ENCODE measurements at regions not wholly inside any gene's neighbourhood (a gene's known extent, or its start where the extent isn't known, plus 50 kb on each side); places are given as distances from the start of the nearest gene placed in this dataset.
"Not testable (repeated sequence)": the region's sequence is repeated elsewhere in the genome, so short reads cannot be mapped to it uniquely, and the experiment has no call there.

DNA sequence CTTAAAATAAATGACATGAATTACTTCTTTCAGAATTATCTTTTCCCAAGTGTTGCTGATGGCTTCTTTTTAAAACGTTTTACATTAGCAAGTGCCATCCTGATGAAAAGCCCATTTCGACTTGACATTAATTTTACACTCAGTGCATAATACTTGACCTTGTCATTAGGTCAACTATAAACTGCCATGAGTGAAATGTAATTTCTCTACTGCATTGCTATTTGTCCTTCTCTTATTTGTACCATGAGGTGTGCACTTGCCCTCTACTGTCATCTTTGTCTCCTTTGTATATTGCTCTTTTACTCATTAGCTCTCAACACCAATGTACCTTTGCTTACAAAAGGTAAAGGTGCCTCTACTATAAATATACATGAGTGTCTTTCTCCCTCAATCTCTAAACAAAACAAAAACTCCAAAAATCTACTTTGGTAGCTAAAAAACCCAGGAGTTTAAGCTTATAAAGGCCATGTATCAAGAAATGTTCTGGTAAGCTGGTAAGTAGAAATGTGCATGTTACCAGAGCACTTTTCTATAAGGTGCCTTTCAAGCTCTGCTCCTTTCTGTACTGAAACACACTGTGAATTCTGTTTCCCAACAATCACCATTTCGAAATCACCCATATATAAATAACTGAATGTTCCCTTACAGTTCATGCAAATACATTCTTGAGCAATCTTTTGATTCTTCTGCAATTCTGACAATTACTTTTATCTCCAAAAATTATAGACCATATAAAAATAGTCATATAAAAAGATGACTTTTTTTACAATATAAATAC, 351.4 kb downstream of the SLITRK5 start:
- no peak for DNase-seq (ENCODE audit: low read depth in 1 of 2, low spot score in 2 of 2)
- Histone ChIP-seq H3K4me1 (replicated peaks) (no peaks in the 10 kb centered on the region), H3K4me3 (no peak overlapping the region), H3K36me3 (no peaks in the 10 kb centered on the region), H3K27ac (no peak overlapping the region), H3K27me3 (replicated peaks) (no peaks in the 10 kb centered on the region), H3K9me3 (replicated peaks) (no peaks in the 10 kb centered on the region; the same call in 1 of the 2 replicates)

DNA sequence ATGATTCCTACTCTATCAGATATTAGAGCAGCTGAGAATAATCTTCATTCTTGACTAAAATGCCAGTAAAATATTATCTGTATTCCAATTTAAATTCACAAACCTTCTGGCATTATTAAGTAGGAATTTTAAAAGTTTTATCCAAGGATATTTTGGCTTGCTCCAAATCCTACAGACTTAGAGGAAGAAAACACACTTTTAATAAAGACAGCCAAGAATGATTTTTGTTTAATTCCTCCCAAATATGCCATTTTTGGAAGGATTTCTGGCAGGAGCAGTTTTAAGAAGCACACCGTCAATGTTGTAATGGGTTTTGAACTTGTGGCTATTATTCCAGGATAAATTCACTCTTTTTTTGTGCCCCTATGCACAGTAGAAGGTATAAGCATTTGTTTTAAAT, 355.1 kb downstream of the SLITRK5 start:
- Histone ChIP-seq H3K9me3 (replicated peaks) (no peaks in the 10 kb centered on the region), H3K27ac (no peak overlapping the region), H3K27me3 (replicated peaks) (no peaks in the 10 kb centered on the region), H3K36me3 (no peaks in the 10 kb centered on the region), H3K4me1 (replicated peaks) (no peaks in the 10 kb centered on the region), H3K4me3 (no peak overlapping the region)
- no peak for DNase-seq (ENCODE audit: low read depth in 1 of 2, low spot score in 2 of 2)

DNA sequence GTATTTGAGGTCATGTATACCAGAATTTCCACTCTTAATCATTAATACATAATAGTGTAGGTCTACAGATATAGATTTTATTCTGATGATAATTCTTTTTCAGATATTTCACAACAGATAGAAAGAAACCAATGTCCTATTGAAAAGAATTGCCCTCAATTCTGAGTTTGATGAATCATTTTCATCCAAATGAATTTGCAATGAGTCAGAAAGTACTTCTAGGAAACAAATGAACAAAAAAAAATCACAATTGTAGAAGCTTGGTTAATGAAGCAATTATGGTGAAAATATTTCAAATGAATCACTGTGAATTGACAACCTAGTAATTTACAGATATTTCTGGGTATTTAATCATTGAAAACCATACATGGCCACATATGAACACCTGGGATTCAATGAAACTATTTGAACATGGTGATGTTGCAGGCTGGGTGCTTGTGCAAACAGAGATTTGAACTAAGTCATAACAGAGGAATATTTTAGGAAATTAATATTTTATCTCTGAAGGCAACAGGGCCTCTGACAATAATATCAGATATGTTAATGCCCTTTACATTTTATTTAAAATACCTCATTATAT, 360.9 kb downstream of the SLITRK5 start:
- Histone ChIP-seq H3K27me3 (replicated peaks) (no peaks in the 10 kb centered on the region), H3K9me3 (replicated peaks) (no peaks in the 10 kb centered on the region), H3K27ac (no peak overlapping the region), H3K4me3 (no peak overlapping the region), H3K4me1 (replicated peaks) (no peaks in the 10 kb centered on the region), H3K36me3 (no peaks in the 10 kb centered on the region)
- DNase-seq (ENCODE audit: low read depth in 1 of 2, low spot score in 2 of 2) = no peak

DNA sequence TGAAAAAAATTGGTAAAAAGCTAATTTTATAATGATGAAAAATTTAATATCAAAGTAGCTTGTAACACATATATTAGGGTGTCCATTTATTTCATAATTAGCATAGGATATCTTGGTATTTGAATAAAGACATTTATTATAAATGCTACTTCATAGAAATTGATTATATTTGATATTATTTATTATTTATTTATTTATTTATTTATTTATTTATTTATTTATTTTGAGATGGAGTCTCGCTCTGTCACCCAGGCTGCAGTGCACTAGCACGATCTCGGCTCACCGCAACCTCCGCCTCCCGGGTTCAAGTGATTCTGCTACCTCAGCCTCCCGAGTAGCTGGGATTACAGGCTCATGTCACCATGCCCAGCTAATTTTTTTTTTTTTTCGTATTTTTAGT, 365.0 kb downstream of the SLITRK5 start:
- DNase-seq (ENCODE audit: low read depth in 1 of 2, low spot score in 2 of 2); H3K9me3 ChIP-seq (replicated peaks); H3K4me1 ChIP-seq (replicated peaks); H3K36me3 ChIP-seq; H3K27me3 ChIP-seq (replicated peaks); H3K4me3 ChIP-seq; H3K27ac ChIP-seq: not testable (repeated sequence)

DNA sequence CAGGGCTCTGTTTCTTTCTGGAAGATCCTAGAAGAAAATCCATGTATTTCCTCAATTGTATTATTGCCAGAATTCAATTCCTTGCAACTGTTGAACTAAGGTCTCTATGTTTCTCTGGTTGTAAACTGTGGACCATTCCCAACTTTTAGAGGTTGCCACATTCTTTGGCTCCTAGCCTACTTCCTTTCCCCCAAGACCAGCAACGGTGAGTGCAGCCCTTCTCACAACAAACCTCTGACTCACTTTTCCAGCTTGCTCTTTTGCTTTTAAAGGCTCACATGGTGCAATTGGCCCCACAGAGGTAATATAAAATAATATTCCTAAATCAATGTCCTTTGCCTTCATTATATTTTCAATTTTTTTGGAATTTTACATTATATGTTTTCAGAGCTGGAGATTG, 371.3 kb downstream of the SLITRK5 start:
- H3K36me3 ChIP-seq = no peaks in the 10 kb centered on the region
- H3K9me3 ChIP-seq (replicated peaks) = no peaks in the 10 kb centered on the region; the same call in 1 of the 2 replicates
- no peak for DNase-seq (ENCODE audit: low read depth in 1 of 2, low spot score in 2 of 2)
- no peaks in the 10 kb centered on the region for H3K4me1 ChIP-seq (replicated peaks)
- H3K4me3 ChIP-seq = no peak overlapping the region
- H3K27ac ChIP-seq = no peak overlapping the region
- H3K27me3 ChIP-seq (replicated peaks) = no peaks in the 10 kb centered on the region

DNA sequence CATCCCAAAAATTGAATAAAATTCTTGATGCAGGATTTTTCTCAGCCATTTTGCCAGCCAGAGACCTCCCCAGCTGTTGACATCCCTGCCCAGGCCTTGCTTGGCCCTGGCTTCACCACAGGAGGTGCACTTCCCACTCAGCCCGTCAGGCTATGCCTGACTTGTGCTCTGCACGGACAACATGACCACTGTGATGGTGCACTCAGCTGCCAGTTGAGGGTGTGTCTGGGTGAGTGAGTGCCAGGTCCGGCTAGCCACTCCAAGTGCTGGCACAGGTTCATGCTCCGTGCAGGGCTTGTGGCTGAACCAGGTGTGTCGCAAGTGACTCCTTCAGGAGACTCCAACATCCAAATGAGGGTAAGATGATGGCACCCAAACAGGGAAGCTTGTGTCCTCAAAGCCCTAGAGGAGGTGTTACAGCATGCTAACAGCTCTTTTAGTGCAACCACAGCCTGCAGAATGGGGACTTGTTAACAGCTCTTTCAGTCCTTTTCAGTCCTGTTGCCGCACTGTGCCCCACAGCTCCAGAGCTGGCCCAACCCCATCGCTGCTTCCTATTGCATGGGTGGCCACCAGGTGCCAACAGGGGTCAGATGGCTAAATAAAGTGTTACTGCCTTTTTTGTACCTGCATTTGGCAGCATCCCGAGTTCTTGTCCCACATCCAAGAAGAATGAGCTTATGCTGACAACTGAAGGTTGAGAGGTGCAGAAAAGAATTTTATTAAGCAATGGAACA, 380.7 kb downstream of the SLITRK5 start:
- H3K27ac ChIP-seq = no peak overlapping the region
- H3K4me1 ChIP-seq (replicated peaks) = no peaks in the 10 kb centered on the region
- H3K4me3 ChIP-seq = no peak overlapping the region
- H3K9me3 ChIP-seq (replicated peaks) = 0 out of 2 replicates have a peak, but pooled peaks cover 3% of the 10 kb centered on the region
- no peaks in the 10 kb centered on the region for H3K36me3 ChIP-seq
- no peak for DNase-seq (ENCODE audit: low read depth in 1 of 2, low spot score in 2 of 2)
- no peaks in the 10 kb centered on the region for H3K27me3 ChIP-seq (replicated peaks)

DNA sequence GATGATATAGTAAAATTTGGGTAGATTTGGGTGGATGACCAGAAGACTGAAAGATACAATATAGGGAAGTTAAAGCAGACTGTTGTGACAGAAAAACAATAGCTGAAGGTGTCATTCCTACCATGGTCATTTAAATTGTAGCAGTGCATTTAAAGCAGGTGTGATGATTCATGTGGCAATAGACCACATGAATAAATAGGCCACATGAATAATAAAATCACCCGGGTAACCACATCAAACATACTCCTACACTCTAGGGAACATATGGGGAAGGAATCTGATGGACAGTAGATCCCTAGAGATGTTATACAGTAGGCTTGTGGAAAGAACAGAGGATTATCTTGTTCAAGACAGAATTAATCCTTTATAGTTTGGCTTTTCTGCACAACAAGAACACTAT, 392.6 kb downstream of the SLITRK5 start:
- no peaks in the 10 kb centered on the region for H3K27me3 ChIP-seq (replicated peaks)
- H3K4me1 ChIP-seq (replicated peaks) = no peaks in the 10 kb centered on the region
- peaks cover 3% of the 10 kb centered on the region for H3K9me3 ChIP-seq (replicated peaks)
- no peak for DNase-seq (ENCODE audit: low read depth in 1 of 2, low spot score in 2 of 2)
- H3K36me3 ChIP-seq = no peaks in the 10 kb centered on the region
- H3K4me3 ChIP-seq = no peak overlapping the region
- no peak overlapping the region for H3K27ac ChIP-seq

DNA sequence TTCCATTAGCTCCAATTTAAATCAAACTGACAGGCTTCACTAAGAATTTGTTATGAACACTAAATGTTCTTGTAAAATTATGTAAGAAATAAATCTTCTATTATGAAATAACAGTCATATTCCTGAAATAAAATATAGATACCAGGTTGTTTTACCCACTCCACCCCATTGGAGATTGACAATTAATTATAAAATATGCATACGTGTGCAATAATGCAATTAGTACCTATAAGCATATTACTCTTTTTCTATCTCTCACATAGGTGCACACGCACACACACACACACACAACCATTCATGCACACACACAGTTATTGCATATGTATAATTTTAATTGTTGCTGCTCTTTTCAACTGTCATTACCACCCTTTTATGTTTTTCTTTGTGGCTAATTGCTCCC, 395.7 kb downstream of the SLITRK5 start:
- no peak overlapping the region for H3K27ac ChIP-seq
- H3K36me3 ChIP-seq = no peaks in the 10 kb centered on the region
- no peaks in the 10 kb centered on the region for H3K27me3 ChIP-seq (replicated peaks)
- DNase-seq (ENCODE audit: low read depth in 1 of 2, low spot score in 2 of 2) = no peak
- no peaks in the 10 kb centered on the region for H3K4me1 ChIP-seq (replicated peaks)
- H3K4me3 ChIP-seq = no peak overlapping the region
- H3K9me3 ChIP-seq (replicated peaks) = peaks cover 3% of the 10 kb centered on the region

DNA sequence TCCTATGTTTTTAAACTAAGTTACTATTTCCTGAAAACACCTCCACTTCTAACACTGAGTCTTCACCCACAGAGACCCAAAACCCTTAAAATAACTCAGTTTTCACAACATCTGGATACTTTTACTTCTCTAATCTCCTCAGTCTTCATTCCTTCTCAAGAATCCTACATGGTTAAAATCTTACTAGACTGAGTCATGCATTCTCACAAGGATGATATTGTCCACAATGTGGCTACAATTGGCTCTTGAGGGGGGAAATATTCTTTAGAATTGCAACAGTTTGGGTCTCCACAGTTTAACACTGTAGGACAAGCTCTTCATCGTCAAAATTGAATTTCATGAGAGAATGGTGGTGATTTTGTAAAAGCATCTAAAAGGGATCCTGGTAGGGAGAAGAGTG, 397.1 kb downstream of the SLITRK5 start:
- Histone ChIP-seq H3K9me3 (replicated peaks) (peaks cover 3% of the 10 kb centered on the region), H3K4me3 (no peak overlapping the region), H3K27ac (no peak overlapping the region), H3K4me1 (replicated peaks) (no peaks in the 10 kb centered on the region), H3K36me3 (no peaks in the 10 kb centered on the region), H3K27me3 (replicated peaks) (no peaks in the 10 kb centered on the region)
- DNase-seq (ENCODE audit: low read depth in 1 of 2, low spot score in 2 of 2) = no peak

DNA sequence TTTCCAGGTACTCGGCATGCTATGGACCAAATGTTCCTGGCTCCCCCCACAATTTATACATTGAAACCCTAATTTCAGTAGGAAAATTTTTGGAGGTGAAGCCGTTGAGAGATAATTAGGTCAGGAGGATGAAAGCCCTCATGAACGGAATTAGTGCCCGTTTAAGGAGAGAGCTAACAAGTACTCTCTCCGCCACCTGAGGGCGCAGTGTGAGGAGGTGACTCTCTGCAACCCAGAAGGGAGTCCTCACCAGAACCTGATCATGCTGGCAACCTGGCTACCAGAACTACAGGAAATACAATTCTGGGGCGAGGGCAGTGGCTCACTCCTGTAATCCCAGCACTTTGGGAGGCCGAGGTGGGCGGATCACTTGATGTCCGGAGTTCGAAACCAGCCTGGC, 397.8 kb downstream of the SLITRK5 start:
- Histone ChIP-seq H3K4me3 (no peak overlapping the region), H3K36me3 (no peaks in the 10 kb centered on the region), H3K4me1 (replicated peaks) (no peaks in the 10 kb centered on the region), H3K9me3 (replicated peaks) (peaks cover 3% of the 10 kb centered on the region; the same call in 1 of the 2 replicates), H3K27ac (no peak overlapping the region), H3K27me3 (replicated peaks) (no peaks in the 10 kb centered on the region)
- no peak for DNase-seq (ENCODE audit: low read depth in 1 of 2, low spot score in 2 of 2)

DNA sequence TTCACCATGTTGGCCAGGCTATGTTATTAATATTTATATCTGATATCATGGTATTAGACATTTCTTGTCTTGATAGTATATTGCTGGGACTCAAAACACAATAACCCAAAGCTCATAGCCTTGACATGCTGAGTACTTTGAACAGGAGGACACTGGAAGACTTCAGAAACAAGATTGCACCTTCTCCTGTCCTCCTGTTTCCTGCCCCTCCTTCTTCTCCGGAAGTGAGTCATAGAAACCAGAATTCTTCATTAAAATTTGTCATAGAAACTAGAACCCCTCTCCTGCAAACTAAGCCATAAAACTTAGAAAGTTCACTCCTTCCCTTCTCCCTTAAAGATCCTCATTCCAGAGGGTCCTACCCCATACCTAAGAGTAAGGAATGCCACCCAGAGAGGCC, 400.2 kb downstream of the SLITRK5 start:
- Histone ChIP-seq H3K36me3 (no peaks in the 10 kb centered on the region), H3K4me1 (replicated peaks) (no peaks in the 10 kb centered on the region), H3K4me3 (no peak overlapping the region), H3K27me3 (replicated peaks) (no peaks in the 10 kb centered on the region), H3K27ac (no peak overlapping the region), H3K9me3 (replicated peaks) (peaks cover 3% of the 10 kb centered on the region; the same call in 1 of the 2 replicates)
- DNase-seq (ENCODE audit: low read depth in 1 of 2, low spot score in 2 of 2) = no peak

DNA sequence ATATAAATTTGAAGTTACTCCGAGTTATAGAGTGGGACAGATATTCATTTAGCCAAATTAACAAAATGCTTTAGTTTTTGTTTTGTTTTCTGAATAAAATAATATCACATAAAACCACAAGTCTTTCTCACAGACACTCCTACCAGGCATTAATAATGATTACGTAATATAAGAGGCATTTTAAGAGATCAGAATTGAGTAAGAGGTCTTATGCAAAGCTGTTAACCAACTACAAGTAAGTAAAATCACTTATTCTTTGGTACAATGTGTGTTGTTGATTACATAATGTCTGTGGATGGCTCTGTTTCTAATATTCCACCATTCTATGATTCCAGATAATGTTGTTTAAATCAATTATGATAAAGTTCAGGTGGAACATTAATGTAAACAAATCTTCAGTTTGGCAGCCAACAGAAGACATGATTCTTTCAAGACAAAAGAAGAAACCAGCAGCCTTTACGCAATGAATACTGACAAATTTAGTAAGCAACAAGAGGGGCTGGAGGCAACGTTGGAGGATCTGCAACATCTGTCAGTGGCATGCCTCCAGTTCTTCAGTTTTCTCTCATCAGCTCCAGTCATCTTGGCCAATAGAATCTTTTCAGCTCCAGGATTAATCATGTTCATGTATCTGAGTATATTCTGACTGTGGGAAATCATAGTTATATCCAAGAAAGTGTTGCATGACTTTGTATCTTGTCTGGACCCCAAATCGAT, 403.8 kb downstream of the SLITRK5 start:
- Histone ChIP-seq H3K9me3 (replicated peaks) (peaks cover 2% of the 10 kb centered on the region; the same call in 1 of the 2 replicates), H3K27ac (no peak overlapping the region), H3K27me3 (replicated peaks) (no peaks in the 10 kb centered on the region), H3K4me3 (no peak overlapping the region), H3K4me1 (replicated peaks) (no peaks in the 10 kb centered on the region), H3K36me3 (no peaks in the 10 kb centered on the region)
- no peak for DNase-seq (ENCODE audit: low read depth in 1 of 2, low spot score in 2 of 2)

DNA sequence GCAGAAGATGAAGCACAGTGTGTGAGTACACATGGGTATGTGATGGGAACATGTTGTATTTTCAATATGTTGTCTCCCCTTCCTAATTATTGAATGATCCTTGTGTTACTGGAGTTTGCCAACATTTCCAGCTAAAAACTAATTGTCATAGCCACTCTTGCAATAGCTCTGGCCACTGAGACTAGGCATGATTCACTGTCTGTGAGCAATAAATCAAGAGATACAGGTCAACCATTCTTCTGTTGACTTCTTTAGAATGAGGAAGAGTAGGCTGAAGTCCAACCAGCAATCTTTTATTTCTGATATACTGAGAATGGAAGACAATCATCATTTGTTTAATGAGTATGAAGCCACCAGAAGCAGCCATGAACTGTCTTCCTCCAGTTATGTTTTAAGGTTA, 413.9 kb downstream of the SLITRK5 start:
- H3K9me3 ChIP-seq (replicated peaks) = no peaks in the 10 kb centered on the region
- no peak overlapping the region for H3K27ac ChIP-seq
- H3K4me1 ChIP-seq (replicated peaks) = no peaks in the 10 kb centered on the region
- H3K4me3 ChIP-seq = no peak overlapping the region
- H3K36me3 ChIP-seq = no peaks in the 10 kb centered on the region
- no peak for DNase-seq (ENCODE audit: low read depth in 1 of 2, low spot score in 2 of 2)
- H3K27me3 ChIP-seq (replicated peaks) = no peaks in the 10 kb centered on the region

DNA sequence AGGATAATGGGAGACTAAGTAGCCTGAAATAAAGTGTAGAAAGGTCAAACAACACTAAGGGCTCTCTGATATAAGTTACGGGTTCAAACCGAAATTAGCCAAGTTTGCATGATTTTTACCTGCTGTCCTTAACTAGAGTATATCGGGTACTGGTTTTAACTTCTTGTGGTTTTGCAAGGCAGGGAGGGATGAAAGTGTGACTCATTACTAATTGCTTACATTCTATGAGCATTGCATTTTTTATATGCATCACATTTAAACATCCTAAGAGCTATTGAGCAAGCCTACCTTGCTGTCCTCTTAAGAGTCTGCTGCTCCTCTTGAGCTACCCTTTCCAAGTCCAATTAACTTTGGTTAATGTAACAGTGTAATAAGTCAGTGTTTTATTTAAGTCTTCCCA, 415.4 kb downstream of the SLITRK5 start:
- Histone ChIP-seq H3K36me3 (no peaks in the 10 kb centered on the region), H3K27ac (no peak overlapping the region), H3K4me1 (replicated peaks) (no peaks in the 10 kb centered on the region), H3K9me3 (replicated peaks) (no peaks in the 10 kb centered on the region), H3K4me3 (no peak overlapping the region), H3K27me3 (replicated peaks) (no peaks in the 10 kb centered on the region)
- DNase-seq (ENCODE audit: low read depth in 1 of 2, low spot score in 2 of 2) = no peak
